Esophagus squamous epithelium (tissue), 4 donors: ENCODE measurements at regions not wholly inside any gene's neighbourhood (a gene's known extent, or its start where the extent isn't known, plus 50 kb on each side); places are given as distances from the start of the nearest gene placed in this dataset.

Source experiments
- POLR2A ChIP-seq, 4 donors: fragments of 450-650 bp; IDR thresholded peaks; one replicate each; pipeline ENCODE4 v1.6.1; 2017; ENCODE audit warnings: antibody characterized with exemption in 4 of 4, mild to moderate bottlenecking in 4 of 4, moderate library complexity in 3 of 4
- TF ChIP-seq, protein P1 (sequence below), 6 experiments: fragments of 450-650 bp in 4 of 6; fragments of 200-600 bp in 2 of 6; sonication (generic) in 2 of 6; IDR thresholded peaks; one replicate each; pipeline ENCODE4 v1.5.1; 2016 to 2019; ENCODE audit warnings: antibody characterized with exemption in 6 of 6, mild to moderate bottlenecking in 4 of 6, moderate library complexity in 4 of 6

DNA sequence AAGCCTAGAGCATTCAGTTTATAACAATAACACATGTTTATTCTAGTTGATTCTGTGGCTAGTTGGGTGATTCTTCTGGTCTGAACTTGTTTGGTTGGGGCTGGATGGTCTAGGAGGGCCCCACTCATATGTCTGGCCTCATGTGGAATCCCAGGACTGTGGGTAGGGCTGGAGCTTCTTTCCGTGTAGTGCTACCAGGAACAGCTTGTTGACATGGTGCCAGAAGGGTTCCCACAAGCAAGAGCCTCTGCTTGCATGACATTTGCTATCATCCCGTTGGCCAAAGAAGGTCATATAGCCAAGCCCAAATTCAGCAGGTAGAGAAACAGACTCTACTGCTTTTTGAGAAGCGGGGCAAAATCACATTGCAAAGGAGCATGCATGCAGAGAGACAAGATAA is 67.6 kb upstream of the PPP2R5A start:
- TF ChIP-seq, protein P1, sequence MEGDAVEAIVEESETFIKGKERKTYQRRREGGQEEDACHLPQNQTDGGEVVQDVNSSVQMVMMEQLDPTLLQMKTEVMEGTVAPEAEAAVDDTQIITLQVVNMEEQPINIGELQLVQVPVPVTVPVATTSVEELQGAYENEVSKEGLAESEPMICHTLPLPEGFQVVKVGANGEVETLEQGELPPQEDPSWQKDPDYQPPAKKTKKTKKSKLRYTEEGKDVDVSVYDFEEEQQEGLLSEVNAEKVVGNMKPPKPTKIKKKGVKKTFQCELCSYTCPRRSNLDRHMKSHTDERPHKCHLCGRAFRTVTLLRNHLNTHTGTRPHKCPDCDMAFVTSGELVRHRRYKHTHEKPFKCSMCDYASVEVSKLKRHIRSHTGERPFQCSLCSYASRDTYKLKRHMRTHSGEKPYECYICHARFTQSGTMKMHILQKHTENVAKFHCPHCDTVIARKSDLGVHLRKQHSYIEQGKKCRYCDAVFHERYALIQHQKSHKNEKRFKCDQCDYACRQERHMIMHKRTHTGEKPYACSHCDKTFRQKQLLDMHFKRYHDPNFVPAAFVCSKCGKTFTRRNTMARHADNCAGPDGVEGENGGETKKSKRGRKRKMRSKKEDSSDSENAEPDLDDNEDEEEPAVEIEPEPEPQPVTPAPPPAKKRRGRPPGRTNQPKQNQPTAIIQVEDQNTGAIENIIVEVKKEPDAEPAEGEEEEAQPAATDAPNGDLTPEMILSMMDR (IDR thresholded peaks at IDR 0.05): no peak
- TF ChIP-seq POLR2A (IDR thresholded peaks at IDR 0.05): no peak
